ENCODE measurements at regions not wholly inside any gene's neighbourhood (a gene's known extent, or its start where the extent isn't known, plus 50 kb on each side); places are given as distances from the start of the nearest gene placed in this dataset.

- DNase-seq (ENCODE audit: low spot score) = no peak
- in situ Hi-C loops (cut with MboI; ENCODE audit: low sequenced_read_pairs, unreplicated experiment) = no loop called here
- no peak for TF ChIP-seq CTCF (IDR thresholded peaks at IDR 0.05; ENCODE audit: borderline replicate concordance, control extremely low read depth, extremely low read depth, insufficient read depth, missing control alignments)
Measured at GRCh38 chr16:8158051-8158450, 432.3 kb downstream of the TMEM114 start.

- TF ChIP-seq CTCF (IDR thresholded peaks at IDR 0.05; ENCODE audit: borderline replicate concordance, control extremely low read depth, extremely low read depth, insufficient read depth, missing control alignments) = no peak
- in situ Hi-C loops (cut with MboI; ENCODE audit: low sequenced_read_pairs, unreplicated experiment) = no loop called here
- no peak for DNase-seq (ENCODE audit: low spot score)
Measured at GRCh38 chr16:8155275-8155674, 435.0 kb downstream of the TMEM114 start.

GRCh38 chr16:8146256-8147012, 443.9 kb downstream of the TMEM114 start:
- no peak for DNase-seq (ENCODE audit: low spot score)
- in situ Hi-C loops (cut with MboI; ENCODE audit: low sequenced_read_pairs, unreplicated experiment) = no loop called here
- no peak for TF ChIP-seq CTCF (IDR thresholded peaks at IDR 0.05; ENCODE audit: borderline replicate concordance, control extremely low read depth, extremely low read depth, insufficient read depth, missing control alignments)

- in situ Hi-C loops (cut with MboI; ENCODE audit: low sequenced_read_pairs, unreplicated experiment) = no loop called here
- TF ChIP-seq CTCF (IDR thresholded peaks at IDR 0.05; ENCODE audit: borderline replicate concordance, control extremely low read depth, extremely low read depth, insufficient read depth, missing control alignments) = no peak
- DNase-seq (ENCODE audit: low spot score) = no peak
Measured at GRCh38 chr16:8138666-8139065, 451.6 kb downstream of the TMEM114 start.

- DNase-seq (ENCODE audit: low spot score) = no peak
- in situ Hi-C loops (cut with MboI; ENCODE audit: low sequenced_read_pairs, unreplicated experiment) = no loop called here
- no peak for TF ChIP-seq CTCF (IDR thresholded peaks at IDR 0.05; ENCODE audit: borderline replicate concordance, control extremely low read depth, extremely low read depth, insufficient read depth, missing control alignments)
Measured at GRCh38 chr16:8137606-8138005, 452.7 kb downstream of the TMEM114 start.

GRCh38 chr16:8130197-8130596, 460.1 kb downstream of the TMEM114 start:
- TF ChIP-seq CTCF (IDR thresholded peaks at IDR 0.05; ENCODE audit: borderline replicate concordance, control extremely low read depth, extremely low read depth, insufficient read depth, missing control alignments) = no peak
- DNase-seq (ENCODE audit: low spot score) = no peak
- in situ Hi-C loops (cut with MboI; ENCODE audit: low sequenced_read_pairs, unreplicated experiment) = no loop called here
